Thyroid gland (tissue), 4 donors: ENCODE measurements at regions not wholly inside any gene's neighbourhood (a gene's known extent, or its start where the extent isn't known, plus 50 kb on each side); places are given as distances from the start of the nearest gene placed in this dataset.

Experiments used
- POLR2A ChIP-seq, 2 donors: fragments of 450-650 bp; IDR thresholded peaks; one replicate each; pipeline ENCODE4 v1.6.1; 2017; ENCODE audit warnings: antibody characterized with exemption in 2 of 2, mild to moderate bottlenecking in 2 of 2, moderate library complexity in 1 of 2
- TF ChIP-seq, protein P1 (sequence below), 6 experiments: fragments of 200-600 bp in 3 of 6; fragments of 450-650 bp in 3 of 6; sonication (generic) in 3 of 6; IDR thresholded peaks; one replicate each; pipeline ENCODE4 v1.5.1; 2016 to 2019; ENCODE audit warnings: antibody characterized with exemption in 6 of 6, mild to moderate bottlenecking in 2 of 6, inconsistent platforms in 1 of 6, moderate library complexity in 1 of 6

DNA sequence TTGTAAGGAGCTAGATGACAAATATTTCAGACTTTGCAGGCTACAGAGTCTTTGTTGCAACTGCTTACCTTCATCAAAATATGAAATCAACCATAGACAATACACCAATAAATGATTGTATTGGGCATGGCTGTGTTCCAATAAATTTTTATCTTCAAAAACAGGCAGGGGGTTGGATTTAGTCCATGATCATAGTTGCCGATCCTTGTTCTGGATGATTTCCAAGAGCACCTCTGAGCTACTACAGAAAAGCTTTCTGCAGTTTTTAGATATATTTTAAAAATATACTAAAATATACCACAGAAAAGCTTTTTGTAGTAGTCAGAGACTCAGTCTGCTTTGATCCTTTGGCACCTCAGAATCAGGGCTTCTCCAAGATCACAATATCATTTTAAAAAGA, 145.0 kb downstream of the HTR1B start:
- no peak for TF ChIP-seq POLR2A (IDR thresholded peaks at IDR 0.05)
- TF ChIP-seq, protein P1, sequence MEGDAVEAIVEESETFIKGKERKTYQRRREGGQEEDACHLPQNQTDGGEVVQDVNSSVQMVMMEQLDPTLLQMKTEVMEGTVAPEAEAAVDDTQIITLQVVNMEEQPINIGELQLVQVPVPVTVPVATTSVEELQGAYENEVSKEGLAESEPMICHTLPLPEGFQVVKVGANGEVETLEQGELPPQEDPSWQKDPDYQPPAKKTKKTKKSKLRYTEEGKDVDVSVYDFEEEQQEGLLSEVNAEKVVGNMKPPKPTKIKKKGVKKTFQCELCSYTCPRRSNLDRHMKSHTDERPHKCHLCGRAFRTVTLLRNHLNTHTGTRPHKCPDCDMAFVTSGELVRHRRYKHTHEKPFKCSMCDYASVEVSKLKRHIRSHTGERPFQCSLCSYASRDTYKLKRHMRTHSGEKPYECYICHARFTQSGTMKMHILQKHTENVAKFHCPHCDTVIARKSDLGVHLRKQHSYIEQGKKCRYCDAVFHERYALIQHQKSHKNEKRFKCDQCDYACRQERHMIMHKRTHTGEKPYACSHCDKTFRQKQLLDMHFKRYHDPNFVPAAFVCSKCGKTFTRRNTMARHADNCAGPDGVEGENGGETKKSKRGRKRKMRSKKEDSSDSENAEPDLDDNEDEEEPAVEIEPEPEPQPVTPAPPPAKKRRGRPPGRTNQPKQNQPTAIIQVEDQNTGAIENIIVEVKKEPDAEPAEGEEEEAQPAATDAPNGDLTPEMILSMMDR (IDR thresholded peaks at IDR 0.05): no peak
